ENCODE measurements at regions not wholly inside any gene's neighbourhood (a gene's known extent, or its start where the extent isn't known, plus 50 kb on each side); places are given as distances from the start of the nearest gene placed in this dataset.

DNA sequence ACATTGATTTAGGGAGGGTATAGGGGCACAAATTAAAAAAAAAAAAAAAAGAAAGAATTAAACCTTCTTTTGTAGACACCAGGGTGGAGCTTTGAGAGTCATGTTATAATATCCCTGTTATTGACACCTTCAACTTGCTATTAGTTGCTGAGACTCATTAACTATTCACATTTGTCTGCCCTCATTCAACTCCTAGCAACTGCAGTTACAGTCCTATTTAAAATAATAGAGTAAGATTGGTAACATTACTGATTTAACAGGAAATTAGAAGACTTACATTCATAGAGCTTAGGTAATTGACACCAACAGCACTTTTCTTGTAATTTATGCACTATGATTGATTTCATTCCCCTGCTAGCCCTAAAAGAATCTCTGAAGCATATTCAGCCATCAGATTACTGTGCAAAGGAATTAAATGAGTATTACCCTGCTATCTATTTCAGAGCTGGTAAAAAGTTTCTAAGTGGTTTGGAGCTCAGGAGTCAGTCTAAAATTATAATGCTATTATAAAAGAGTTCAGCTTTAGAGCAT is 148.8 kb upstream of the TBL1XR1 start:
- Histone ChIP-seq H3K27ac (ENCODE audit: low read depth in 2 of 2, low read length in 2 of 2) (peak overlapping the region; percentile 77 to 93), H3K4me3 (ENCODE audit: low read length in 2 of 2) (no peak overlapping the region), H3K9ac (ENCODE audit: low read depth in 1 of 2, low read length in 2 of 2) (no peak overlapping the region), H3K9me3 (ENCODE audit: control insufficient read depth in 2 of 2, low read length in 2 of 2) (no peaks in the 10 kb centered on the region), H3K27me3 (ENCODE audit: control insufficient read depth in 2 of 2, insufficient read depth in 2 of 2, low read length in 2 of 2) (no peaks in the 10 kb centered on the region), H3K4me1 (ENCODE audit: control insufficient read depth in 2 of 2, insufficient read depth in 2 of 2, low read length in 2 of 2) (peaks cover 17 to 43% of the 10 kb centered on the region in 2 donors), H3K36me3 (ENCODE audit: control insufficient read depth in 2 of 2, insufficient read depth in 2 of 2, low read length in 2 of 2) (no peaks in the 10 kb centered on the region)

DNA sequence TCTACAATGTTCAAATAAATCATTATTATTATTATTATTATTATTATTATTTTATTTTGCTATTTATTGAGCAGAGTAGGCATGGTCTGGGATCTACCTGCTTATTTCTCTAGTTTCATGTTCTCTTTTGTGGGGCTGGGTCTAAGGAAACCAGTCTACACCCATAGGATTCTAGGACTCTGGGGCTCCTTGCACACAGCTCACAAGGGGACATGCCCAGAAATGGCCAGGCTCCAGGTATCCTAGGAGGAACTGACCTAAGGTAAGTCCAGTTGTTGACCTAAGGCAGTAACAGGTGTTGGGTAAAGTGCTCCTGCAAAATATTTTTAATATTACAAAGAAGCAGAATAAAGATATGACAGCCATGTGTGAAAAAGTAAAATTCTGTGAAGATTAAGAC is 149.6 kb upstream of the TBL1XR1 start:
- H3K4me1 ChIP-seq (ENCODE audit: control insufficient read depth in 2 of 2, insufficient read depth in 2 of 2, low read length in 2 of 2) = peaks cover 21 to 48% of the 10 kb centered on the region in 2 donors
- H3K4me3 ChIP-seq (ENCODE audit: low read length in 2 of 2) = no peak overlapping the region
- H3K36me3 ChIP-seq (ENCODE audit: control insufficient read depth in 2 of 2, insufficient read depth in 2 of 2, low read length in 2 of 2) = no peaks in the 10 kb centered on the region
- H3K27me3 ChIP-seq (ENCODE audit: control insufficient read depth in 2 of 2, insufficient read depth in 2 of 2, low read length in 2 of 2) = no peaks in the 10 kb centered on the region
- H3K27ac ChIP-seq (ENCODE audit: low read depth in 2 of 2, low read length in 2 of 2) = no peak overlapping the region
- H3K9ac ChIP-seq (ENCODE audit: low read depth in 1 of 2, low read length in 2 of 2) = no peak overlapping the region
- H3K9me3 ChIP-seq (ENCODE audit: control insufficient read depth in 2 of 2, low read length in 2 of 2) = no peaks in the 10 kb centered on the region

DNA sequence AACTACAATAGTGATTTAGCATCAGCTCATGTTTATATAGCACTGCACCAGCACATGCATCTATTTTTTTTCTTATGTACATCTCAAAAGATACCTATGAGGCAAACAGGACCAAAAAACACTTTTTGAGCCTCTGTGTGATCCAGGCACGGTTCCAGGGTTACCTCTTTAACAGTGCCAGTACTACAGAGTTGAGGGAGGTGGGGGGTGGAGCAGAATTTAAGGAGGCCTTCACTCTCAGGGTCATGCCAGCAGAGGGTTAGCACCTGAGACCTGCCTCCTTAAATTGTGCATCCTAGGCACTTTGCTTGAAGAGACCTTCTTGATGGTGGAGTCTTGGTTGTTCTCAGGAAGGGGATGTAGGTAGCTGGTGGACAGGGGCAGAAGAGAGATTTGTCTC is 150.3 kb upstream of the TBL1XR1 start:
- Histone ChIP-seq H3K4me3 (ENCODE audit: low read length in 2 of 2) (no peak overlapping the region), H3K27ac (ENCODE audit: low read depth in 2 of 2, low read length in 2 of 2) (no peak overlapping the region)

DNA sequence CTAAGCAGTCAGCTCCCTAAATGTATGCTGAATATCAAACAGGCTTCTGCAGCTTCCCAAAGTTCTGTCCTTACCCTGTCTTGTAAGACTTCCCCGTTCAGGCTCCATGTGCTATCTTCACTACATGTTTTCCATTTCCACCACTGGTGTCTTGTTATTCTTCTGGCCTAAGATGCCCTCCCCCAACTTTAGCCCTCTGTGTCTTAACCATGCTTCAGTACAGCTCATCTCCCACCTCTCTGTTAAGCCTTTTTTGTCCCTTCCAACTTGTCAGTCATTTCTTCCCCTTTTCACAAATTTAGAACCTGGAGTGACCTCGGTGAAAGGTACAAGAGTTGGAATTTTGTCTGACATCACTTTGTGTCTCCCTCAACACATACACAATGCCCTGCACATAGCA is 151.7 kb upstream of the TBL1XR1 start:
- peaks cover 29 to 42% of the 10 kb centered on the region in 2 donors for H3K4me1 ChIP-seq (ENCODE audit: control insufficient read depth in 2 of 2, insufficient read depth in 2 of 2, low read length in 2 of 2)
- H3K9me3 ChIP-seq (ENCODE audit: control insufficient read depth in 2 of 2, low read length in 2 of 2) = no peaks in the 10 kb centered on the region
- H3K4me3 ChIP-seq (ENCODE audit: low read length in 2 of 2) = no peak overlapping the region
- H3K27ac ChIP-seq (ENCODE audit: low read depth in 2 of 2, low read length in 2 of 2) = no peak overlapping the region
- no peak overlapping the region for H3K9ac ChIP-seq (ENCODE audit: low read depth in 1 of 2, low read length in 2 of 2)
- H3K27me3 ChIP-seq (ENCODE audit: control insufficient read depth in 2 of 2, insufficient read depth in 2 of 2, low read length in 2 of 2) = no peaks in the 10 kb centered on the region
- no peaks in the 10 kb centered on the region for H3K36me3 ChIP-seq (ENCODE audit: control insufficient read depth in 2 of 2, insufficient read depth in 2 of 2, low read length in 2 of 2)

More for the DNA sequence above, 150.3 kb upstream of the TBL1XR1 start:
- H3K9ac ChIP-seq (ENCODE audit: low read depth in 1 of 2, low read length in 2 of 2) = no peak overlapping the region
- no peaks in the 10 kb centered on the region for H3K9me3 ChIP-seq (ENCODE audit: control insufficient read depth in 2 of 2, low read length in 2 of 2)
- H3K27me3 ChIP-seq (ENCODE audit: control insufficient read depth in 2 of 2, insufficient read depth in 2 of 2, low read length in 2 of 2) = no peaks in the 10 kb centered on the region
- peaks cover 28 to 48% of the 10 kb centered on the region in 2 donors for H3K4me1 ChIP-seq (ENCODE audit: control insufficient read depth in 2 of 2, insufficient read depth in 2 of 2, low read length in 2 of 2)
- H3K36me3 ChIP-seq (ENCODE audit: control insufficient read depth in 2 of 2, insufficient read depth in 2 of 2, low read length in 2 of 2) = no peaks in the 10 kb centered on the region

- no peak overlapping the region for H3K27ac ChIP-seq (ENCODE audit: low read depth in 2 of 2, low read length in 2 of 2)
These were observed 152.1 kb upstream of the TBL1XR1 start for GRCh38 chr3:177349384-177349783.

DNA sequence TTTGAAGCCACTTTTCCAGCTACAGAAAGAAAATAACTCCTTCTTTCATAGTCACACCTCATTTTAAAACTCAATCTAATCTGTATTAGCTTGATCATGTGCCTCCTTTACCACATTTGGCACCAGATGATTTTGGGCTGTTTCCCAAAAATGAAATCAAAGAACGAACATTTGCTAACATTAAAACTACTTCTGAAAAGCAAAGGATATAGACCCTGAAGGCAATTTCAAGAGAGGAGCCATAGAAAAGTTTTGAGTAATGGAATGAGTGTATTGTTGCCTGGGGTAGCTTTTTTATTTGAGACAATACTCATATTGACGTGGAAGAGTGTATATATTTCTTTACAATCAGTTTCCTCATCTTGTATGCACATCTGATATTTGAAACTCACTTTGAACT is 152.8 kb upstream of the TBL1XR1 start:
- no peak overlapping the region for H3K4me3 ChIP-seq (ENCODE audit: low read length in 2 of 2)
- no peaks in the 10 kb centered on the region for H3K36me3 ChIP-seq (ENCODE audit: control insufficient read depth in 2 of 2, insufficient read depth in 2 of 2, low read length in 2 of 2)
- H3K4me1 ChIP-seq (ENCODE audit: control insufficient read depth in 2 of 2, insufficient read depth in 2 of 2, low read length in 2 of 2) = peaks cover 27 to 35% of the 10 kb centered on the region in 2 donors
- no peak overlapping the region for H3K9ac ChIP-seq (ENCODE audit: low read depth in 1 of 2, low read length in 2 of 2)
- peak overlapping the region in 1 of 2 donors; percentile 59 for H3K27ac ChIP-seq (ENCODE audit: low read depth in 2 of 2, low read length in 2 of 2)
- H3K9me3 ChIP-seq (ENCODE audit: control insufficient read depth in 2 of 2, low read length in 2 of 2) = no peaks in the 10 kb centered on the region
- no peaks in the 10 kb centered on the region for H3K27me3 ChIP-seq (ENCODE audit: control insufficient read depth in 2 of 2, insufficient read depth in 2 of 2, low read length in 2 of 2)

More at GRCh38 chr3:177349384-177349783, 152.1 kb upstream of the TBL1XR1 start:
- Histone ChIP-seq H3K27me3 (ENCODE audit: control insufficient read depth in 2 of 2, insufficient read depth in 2 of 2, low read length in 2 of 2) (no peaks in the 10 kb centered on the region), H3K4me1 (ENCODE audit: control insufficient read depth in 2 of 2, insufficient read depth in 2 of 2, low read length in 2 of 2) (peaks cover 29 to 42% of the 10 kb centered on the region in 2 donors), H3K4me3 (ENCODE audit: low read length in 2 of 2) (no peak overlapping the region), H3K9ac (ENCODE audit: low read depth in 1 of 2, low read length in 2 of 2) (no peak overlapping the region), H3K9me3 (ENCODE audit: control insufficient read depth in 2 of 2, low read length in 2 of 2) (no peaks in the 10 kb centered on the region), H3K36me3 (ENCODE audit: control insufficient read depth in 2 of 2, insufficient read depth in 2 of 2, low read length in 2 of 2) (no peaks in the 10 kb centered on the region)

- Histone ChIP-seq H3K4me1 (ENCODE audit: control insufficient read depth in 2 of 2, insufficient read depth in 2 of 2, low read length in 2 of 2) (peaks cover 18 to 24% of the 10 kb centered on the region in 2 donors), H3K27me3 (ENCODE audit: control insufficient read depth in 2 of 2, insufficient read depth in 2 of 2, low read length in 2 of 2) (no peaks in the 10 kb centered on the region), H3K27ac (ENCODE audit: low read depth in 2 of 2, low read length in 2 of 2) (peak overlapping the region; percentile 74 to 88), H3K9ac (ENCODE audit: low read depth in 1 of 2, low read length in 2 of 2) (peak overlapping the region in 1 of 2 donors; percentile 57), H3K36me3 (ENCODE audit: control insufficient read depth in 2 of 2, insufficient read depth in 2 of 2, low read length in 2 of 2) (no peaks in the 10 kb centered on the region), H3K4me3 (ENCODE audit: low read length in 2 of 2) (peak overlapping the region in 1 of 2 donors; percentile 14), H3K9me3 (ENCODE audit: control insufficient read depth in 2 of 2, low read length in 2 of 2) (no peaks in the 10 kb centered on the region)
These were observed 153.9 kb upstream of the TBL1XR1 start for GRCh38 chr3:177351206-177351605.

DNA sequence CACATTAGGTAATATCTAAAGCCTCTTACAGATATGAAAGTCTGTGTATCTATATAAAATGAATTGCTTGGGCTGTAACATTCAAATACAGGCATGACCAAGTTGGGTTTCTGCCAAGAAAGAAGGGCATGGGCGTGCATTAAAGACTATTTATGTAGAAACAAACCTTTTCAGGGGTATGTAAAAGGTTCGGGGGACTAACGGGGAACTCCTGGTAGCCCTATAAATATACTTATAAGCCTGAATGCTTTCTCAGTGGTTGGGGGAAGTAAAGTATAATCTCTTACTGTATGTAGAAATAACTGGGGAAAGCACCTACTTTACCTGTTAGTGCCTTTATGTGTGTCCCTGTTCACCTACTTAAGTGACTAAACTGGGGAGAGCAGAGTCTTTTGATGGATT is 154.5 kb upstream of the TBL1XR1 start:
- no peak overlapping the region for H3K4me3 ChIP-seq (ENCODE audit: low read length in 2 of 2)
- peak overlapping the region in 1 of 2 donors; percentile 57 for H3K9ac ChIP-seq (ENCODE audit: low read depth in 1 of 2, low read length in 2 of 2)
- no peaks in the 10 kb centered on the region for H3K27me3 ChIP-seq (ENCODE audit: control insufficient read depth in 2 of 2, insufficient read depth in 2 of 2, low read length in 2 of 2)
- peaks cover 17 to 25% of the 10 kb centered on the region in 2 donors for H3K4me1 ChIP-seq (ENCODE audit: control insufficient read depth in 2 of 2, insufficient read depth in 2 of 2, low read length in 2 of 2)
- peak overlapping the region; percentile 74 to 88 for H3K27ac ChIP-seq (ENCODE audit: low read depth in 2 of 2, low read length in 2 of 2)
- H3K9me3 ChIP-seq (ENCODE audit: control insufficient read depth in 2 of 2, low read length in 2 of 2) = no peaks in the 10 kb centered on the region
- no peaks in the 10 kb centered on the region for H3K36me3 ChIP-seq (ENCODE audit: control insufficient read depth in 2 of 2, insufficient read depth in 2 of 2, low read length in 2 of 2)

- H3K4me3 ChIP-seq (ENCODE audit: low read length in 2 of 2) = no peak overlapping the region
- H3K4me1 ChIP-seq (ENCODE audit: control insufficient read depth in 2 of 2, insufficient read depth in 2 of 2, low read length in 2 of 2) = peaks cover 20 to 32% of the 10 kb centered on the region in 2 donors
- H3K36me3 ChIP-seq (ENCODE audit: control insufficient read depth in 2 of 2, insufficient read depth in 2 of 2, low read length in 2 of 2) = no peaks in the 10 kb centered on the region
- H3K27ac ChIP-seq (ENCODE audit: low read depth in 2 of 2, low read length in 2 of 2) = peak overlapping the region; percentile 74 to 88
- H3K27me3 ChIP-seq (ENCODE audit: control insufficient read depth in 2 of 2, insufficient read depth in 2 of 2, low read length in 2 of 2) = no peaks in the 10 kb centered on the region
- H3K9ac ChIP-seq (ENCODE audit: low read depth in 1 of 2, low read length in 2 of 2) = no peak overlapping the region
- no peaks in the 10 kb centered on the region for H3K9me3 ChIP-seq (ENCODE audit: control insufficient read depth in 2 of 2, low read length in 2 of 2)
These were observed 155.1 kb upstream of the TBL1XR1 start for GRCh38 chr3:177352424-177352823.

- peaks cover 27 to 39% of the 10 kb centered on the region in 2 donors for H3K4me1 ChIP-seq (ENCODE audit: control insufficient read depth in 2 of 2, insufficient read depth in 2 of 2, low read length in 2 of 2)
- no peak overlapping the region for H3K27ac ChIP-seq (ENCODE audit: low read depth in 2 of 2, low read length in 2 of 2)
These were observed 155.9 kb upstream of the TBL1XR1 start for GRCh38 chr3:177353140-177353539.

More at GRCh38 chr3:177353140-177353539, 155.9 kb upstream of the TBL1XR1 start:
- no peaks in the 10 kb centered on the region for H3K36me3 ChIP-seq (ENCODE audit: control insufficient read depth in 2 of 2, insufficient read depth in 2 of 2, low read length in 2 of 2)
- H3K4me3 ChIP-seq (ENCODE audit: low read length in 2 of 2) = no peak overlapping the region
- no peaks in the 10 kb centered on the region for H3K9me3 ChIP-seq (ENCODE audit: control insufficient read depth in 2 of 2, low read length in 2 of 2)
- no peak overlapping the region for H3K9ac ChIP-seq (ENCODE audit: low read depth in 1 of 2, low read length in 2 of 2)
- no peaks in the 10 kb centered on the region for H3K27me3 ChIP-seq (ENCODE audit: control insufficient read depth in 2 of 2, insufficient read depth in 2 of 2, low read length in 2 of 2)
